Gastrocnemius medialis (tissue), 4 donors: ENCODE measurements at regions not wholly inside any gene's neighbourhood (a gene's known extent, or its start where the extent isn't known, plus 50 kb on each side); places are given as distances from the start of the nearest gene placed in this dataset.
A peak's percentile ranks its signal among the peaks of the same experiment; 100 is the strongest.

Source experiments
- ATAC-seq, 2 donors: fragments of 150-250 bp; one replicate each; pipeline ENCODE4 v1.9.1; 2016
- DNase-seq, 2 donors: peaks; one replicate each; pipeline ENCODE4 v3.0.0-alpha.2; 2019
- H3K27ac ChIP-seq, 4 donors: fragments of 200-600 bp; sonication (generic); 1 replicate in 1 of 4; 2 replicates in 3 of 4; pipeline ENCODE4 v1.5.1; 2016 to 2018; ENCODE audit warnings: mild to moderate bottlenecking in 2 of 4, moderate library complexity in 1 of 4
- H3K27me3 ChIP-seq, 3 donors: fragments of 200-600 bp; sonication (generic) in 2 of 3; 1 replicate in 1 of 3; 2 replicates in 2 of 3; pipeline versions ENCODE4 v1.5.1 to v1.6.0; 2016 to 2019; ENCODE audit warnings: mild to moderate bottlenecking in 1 of 3, moderate library complexity in 1 of 3
- H3K36me3 ChIP-seq, 2 donors: fragments of 200-600 bp; sonication (generic) in 1 of 2; one replicate each; pipeline ENCODE4 v1.5.1; 2017 to 2018
- H3K4me1 ChIP-seq, 2 donors: fragments of 200-600 bp; sonication (generic) in 1 of 2; one replicate each; pipeline ENCODE4 v1.5.1; 2016 to 2017; ENCODE audit warnings: mild to moderate bottlenecking in 2 of 2
- H3K4me3 ChIP-seq, 4 donors: fragments of 200-600 bp; sonication (generic) in 3 of 4; 1 replicate in 1 of 4; 2 replicates in 3 of 4; pipeline ENCODE4 v1.5.1; 2016 to 2019; ENCODE audit warnings: mild to moderate bottlenecking in 2 of 4
- H3K9me3 ChIP-seq, 3 donors: fragments of 200-600 bp; sonication (generic) in 2 of 3; 1 replicate in 1 of 3; 2 replicates in 2 of 3; pipeline ENCODE4 v1.5.1; 2016 to 2019
- CTCF ChIP-seq, 5 experiments: fragments of 450-650 bp in 3 of 5; fragments of 200-600 bp in 2 of 5; sonication (generic) in 2 of 5; IDR thresholded peaks in 4 of 5; conservative IDR thresholded peaks in 1 of 5; 1 replicate in 4 of 5; 2 replicates in 1 of 5; pipeline ENCODE4 v1.5.1; 2016 to 2019; ENCODE audit warnings: antibody characterized with exemption in 5 of 5, mild to moderate bottlenecking in 3 of 5, moderate library complexity in 3 of 5
- POLR2A ChIP-seq, 2 donors: fragments of 450-650 bp; IDR thresholded peaks; one replicate each; pipeline ENCODE4 v1.6.1; 2017; ENCODE audit warnings: antibody characterized with exemption in 2 of 2, mild to moderate bottlenecking in 2 of 2, moderate library complexity in 2 of 2
- in situ Hi-C, 4 donors: fragments of 200-750 bp; cut with MboI; loops; one replicate each; pipeline versions ENCODE4 v1.15.0 to v1.8.0; 2017; ENCODE audit warnings: low sequenced_read_pairs in 4 of 4
- intact Hi-C: fragments of 100-400 bp; cut with DNase I; formaldehyde crosslinking; loops from one replicate; pipeline ENCODE4 v1.15.1; 2023; ENCODE audit warnings: low total_unique reads

DNA sequence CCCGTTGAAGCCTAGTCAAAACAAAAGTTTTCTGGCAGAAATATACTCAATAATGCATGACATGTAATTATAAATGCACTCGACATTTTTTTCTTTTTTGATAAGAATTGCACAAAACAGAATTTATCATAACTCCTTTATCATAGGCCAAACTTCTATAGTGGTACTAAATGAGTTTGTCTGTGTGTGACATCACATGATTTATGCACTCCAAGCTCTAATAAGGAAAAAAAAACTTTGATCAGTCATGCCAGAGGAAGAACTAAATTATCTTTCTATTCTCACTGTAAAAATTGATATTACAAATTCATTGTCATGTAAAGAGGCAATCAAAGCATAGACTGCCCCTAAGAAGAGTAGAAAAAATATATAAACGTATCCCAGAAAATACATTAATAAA is 112.4 kb upstream of the NOCT start:
- no peak overlapping the region for H3K4me3 ChIP-seq
- no peaks in the 10 kb centered on the region for H3K27me3 ChIP-seq
- no peak overlapping the region for H3K27ac ChIP-seq
- H3K9me3 ChIP-seq = no peaks in the 10 kb centered on the region
- peaks cover 5 to 13% of the 10 kb centered on the region in 2 donors for H3K4me1 ChIP-seq
- TF ChIP-seq POLR2A (IDR thresholded peaks at IDR 0.05) = no peak
- no peak for TF ChIP-seq CTCF (IDR thresholded peaks at IDR 0.05 in 4 of 5, conservative IDR thresholded peaks at IDR 0.05 in 1 of 5)
- in situ Hi-C loops (no loop called here), intact Hi-C loops (no loop called here)
- ATAC-seq = no peak
- DNase-seq = no peak
- no peaks in the 10 kb centered on the region for H3K36me3 ChIP-seq

GRCh38 chr4:138902705-138903104 is 112.9 kb upstream of the NOCT start:
- in situ Hi-C loops (no loop called here), intact Hi-C loops (no loop called here)
- Histone ChIP-seq H3K36me3 (no peaks in the 10 kb centered on the region), H3K4me3 (no peak overlapping the region), H3K4me1 (peaks cover 10 to 15% of the 10 kb centered on the region in 2 donors), H3K27me3 (no peaks in the 10 kb centered on the region), H3K9me3 (no peaks in the 10 kb centered on the region), H3K27ac (no peak overlapping the region)
- DNase-seq (no peak), ATAC-seq (no peak)
- TF ChIP-seq POLR2A (IDR thresholded peaks at IDR 0.05) (no peak), CTCF (IDR thresholded peaks at IDR 0.05 in 4 of 5, conservative IDR thresholded peaks at IDR 0.05 in 1 of 5) (no peak)

DNA sequence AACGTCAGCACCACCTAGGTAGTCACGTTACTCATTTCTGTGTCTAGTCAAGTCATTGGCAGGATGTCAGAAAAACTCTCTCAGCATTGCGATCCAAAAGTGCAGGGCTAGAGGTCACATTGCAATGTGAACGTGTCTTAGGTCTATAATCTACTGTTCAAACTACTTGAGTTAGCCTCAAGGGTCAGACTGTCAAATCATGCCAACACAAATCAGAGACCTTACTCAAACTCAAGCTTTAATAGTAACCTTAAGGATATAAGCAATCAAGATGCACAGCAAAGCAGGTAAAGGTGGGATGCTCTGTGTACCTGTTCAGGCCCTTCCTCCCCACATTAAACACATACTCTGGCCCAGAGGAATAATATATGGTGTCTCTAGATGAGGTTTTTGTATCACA is 114.4 kb upstream of the NOCT start:
- ATAC-seq = no peak
- Histone ChIP-seq H3K36me3 (no peaks in the 10 kb centered on the region), H3K4me1 (peaks cover 12 to 19% of the 10 kb centered on the region in 2 donors), H3K9me3 (no peaks in the 10 kb centered on the region), H3K4me3 (no peak overlapping the region), H3K27me3 (no peaks in the 10 kb centered on the region), H3K27ac (no peak overlapping the region)
- in situ Hi-C loops (no loop called here), intact Hi-C loops (no loop called here)
- no peak for DNase-seq
- TF ChIP-seq POLR2A (IDR thresholded peaks at IDR 0.05) (no peak), CTCF (IDR thresholded peaks at IDR 0.05 in 4 of 5, conservative IDR thresholded peaks at IDR 0.05 in 1 of 5) (no peak)

DNA sequence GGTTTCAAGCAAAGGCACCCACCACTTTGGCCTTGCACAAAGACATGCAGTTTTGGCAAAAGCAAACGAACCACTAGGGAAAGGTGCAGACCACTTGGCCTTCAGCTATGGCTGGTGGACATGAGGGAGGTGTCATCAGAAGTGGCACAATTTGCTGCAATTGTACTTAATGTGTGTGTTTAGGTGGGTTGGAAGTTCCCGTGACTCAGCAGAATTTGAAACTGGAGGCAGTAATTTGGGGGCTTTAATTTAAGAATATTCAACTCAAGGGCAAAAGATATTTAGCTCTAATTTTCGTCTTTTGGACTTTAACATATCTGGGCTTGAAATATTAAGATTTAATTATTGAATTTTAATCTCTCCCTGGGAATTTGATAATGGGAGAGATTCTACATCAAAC is 115.6 kb upstream of the NOCT start:
- Histone ChIP-seq H3K36me3 (no peaks in the 10 kb centered on the region), H3K9me3 (no peaks in the 10 kb centered on the region), H3K27me3 (no peaks in the 10 kb centered on the region), H3K4me1 (peaks cover 12 to 19% of the 10 kb centered on the region in 2 donors), H3K4me3 (no peak overlapping the region), H3K27ac (no peak overlapping the region)
- ATAC-seq = no peak
- in situ Hi-C loops (no loop called here), intact Hi-C loops (loop anchor here (10.0 kb wide), 1 partner anchor 115 kb away; the partner anchor contains the start of gene NOCT)
- no peak for TF ChIP-seq POLR2A (IDR thresholded peaks at IDR 0.05)
- TF ChIP-seq CTCF (IDR thresholded peaks at IDR 0.05 in 4 of 5, conservative IDR thresholded peaks at IDR 0.05 in 1 of 5) = no peak
- no peak for DNase-seq

GRCh38 chr4:138898282-138898681 is 117.3 kb upstream of the NOCT start:
- Histone ChIP-seq H3K4me3 (peak overlapping the region in 2 of 4 donors; percentile 3 to 21), H3K27me3 (no peaks in the 10 kb centered on the region), H3K9me3 (no peaks in the 10 kb centered on the region), H3K4me1 (peaks cover 12 to 19% of the 10 kb centered on the region in 2 donors), H3K27ac (peak overlapping the region; percentile 69 to 85 (median 76)), H3K36me3 (no peaks in the 10 kb centered on the region)
- DNase-seq (no peak), ATAC-seq (peak; percentile 27 to 28)
- intact Hi-C loops = loop anchor here (10.0 kb wide), 1 partner anchor 117 kb away; the partner anchor contains the start of gene NOCT
- TF ChIP-seq POLR2A (IDR thresholded peaks at IDR 0.05) (no peak), CTCF (IDR thresholded peaks at IDR 0.05 in 4 of 5, conservative IDR thresholded peaks at IDR 0.05 in 1 of 5) (no peak)
- in situ Hi-C loops = no loop called here
